GM18508 (cell line): ENCODE measurements at regions not wholly inside any gene's neighbourhood (a gene's known extent, or its start where the extent isn't known, plus 50 kb on each side); places are given as distances from the start of the nearest gene placed in this dataset.

Experiments
- ATAC-seq: cut with Tn5 transposase; IDR thresholded peaks from one replicate; pipeline ENCODE4 v1.9.1; 2021; ENCODE audit warnings: moderate number of reproducible peaks; ENCODE audit not compliant: insufficient read depth, unreplicated experiment

- no peak for ATAC-seq
These were observed 899.0 kb downstream of the TFAP2A start for GRCh38 chr6:9515633-9516606.

- ATAC-seq = no peak
These were observed 900.7 kb downstream of the TFAP2A start for GRCh38 chr6:9514146-9514545.

GRCh38 chr6:9511157-9511556 is 903.7 kb downstream of the TFAP2A start:
- ATAC-seq = no peak

GRCh38 chr6:9507136-9507895 is 907.6 kb downstream of the TFAP2A start:
- no peak for ATAC-seq

GRCh38 chr6:9504191-9504590 is 910.7 kb downstream of the TFAP2A start:
- ATAC-seq = no peak

GRCh38 chr6:9503111-9503761 is 911.6 kb downstream of the TFAP2A start:
- ATAC-seq = no peak

GRCh38 chr6:9499709-9500108 is 915.2 kb downstream of the TFAP2A start:
- no peak for ATAC-seq

- ATAC-seq = no peak
These were observed 918.0 kb downstream of the TFAP2A start for GRCh38 chr6:9496837-9497236.

- no peak for ATAC-seq
These were observed 920.0 kb downstream of the TFAP2A start for GRCh38 chr6:9494864-9495263.

- ATAC-seq = no peak
These were observed 922.1 kb downstream of the TFAP2A start for GRCh38 chr6:9492790-9493189.

- no peak for ATAC-seq
These were observed 927.7 kb downstream of the TFAP2A start for GRCh38 chr6:9487128-9487527.

GRCh38 chr6:9485992-9486391 is 928.9 kb downstream of the TFAP2A start:
- ATAC-seq = no peak

GRCh38 chr6:9484686-9485085 is 930.2 kb downstream of the TFAP2A start:
- no peak for ATAC-seq

- ATAC-seq = no peak
These were observed 930.8 kb downstream of the TFAP2A start for GRCh38 chr6:9484091-9484490.

GRCh38 chr6:9482030-9482738 is 932.7 kb downstream of the TFAP2A start:
- no peak for ATAC-seq

- no peak for ATAC-seq
These were observed 933.4 kb downstream of the TFAP2A start for GRCh38 chr6:9481292-9482029.

GRCh38 chr6:9468277-9468676 is 946.6 kb downstream of the TFAP2A start:
- no peak for ATAC-seq

GRCh38 chr6:9467741-9468140 is 947.1 kb downstream of the TFAP2A start:
- ATAC-seq = no peak

- no peak for ATAC-seq
These were observed 950.3 kb downstream of the TFAP2A start for GRCh38 chr6:9464583-9464982.

- ATAC-seq = no peak
These were observed 951.6 kb downstream of the TFAP2A start for GRCh38 chr6:9463311-9463710.
